ENCODE measurements at regions not wholly inside any gene's neighbourhood (a gene's known extent, or its start where the extent isn't known, plus 50 kb on each side); places are given as distances from the start of the nearest gene placed in this dataset.

- in situ Hi-C loops (cut with MboI; ENCODE audit: low sequenced_read_pairs): no loop called here
Observed at GRCh38 chr3:124395584-124396338, 334.5 kb upstream of the UMPS start.

- in situ Hi-C loops (cut with MboI; ENCODE audit: low sequenced_read_pairs): no loop called here
Observed at GRCh38 chr3:124396339-124396950, 333.8 kb upstream of the UMPS start.

GRCh38 chr3:124397088-124397487 lies 333.2 kb upstream of the UMPS start:
- in situ Hi-C loops (cut with MboI; ENCODE audit: low sequenced_read_pairs): no loop called here

DNA sequence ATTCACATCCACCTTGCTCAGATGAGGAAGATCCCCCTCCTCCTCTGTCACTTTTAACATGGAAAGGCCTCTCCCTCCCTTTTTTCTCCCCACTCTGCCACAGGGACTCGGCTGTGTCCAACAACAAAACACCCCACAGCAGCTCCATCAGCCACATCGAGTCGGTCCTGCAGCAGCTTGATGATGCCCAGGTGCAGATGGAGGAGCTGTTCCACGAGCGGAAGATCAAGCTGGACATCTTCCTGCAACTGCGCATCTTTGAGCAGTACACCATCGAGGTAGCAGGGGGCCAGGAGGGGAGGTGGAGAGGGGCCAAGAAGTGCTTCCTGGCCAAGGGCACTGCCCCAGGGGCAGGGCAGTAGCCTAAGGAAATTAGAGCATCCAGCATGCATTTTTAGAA lies 331.7 kb upstream of the UMPS start:
- in situ Hi-C loops (cut with MboI; ENCODE audit: low sequenced_read_pairs): no loop called here

GRCh38 chr3:124401843-124402242 lies 328.4 kb upstream of the UMPS start:
- in situ Hi-C loops (cut with MboI; ENCODE audit: low sequenced_read_pairs): no loop called here

DNA sequence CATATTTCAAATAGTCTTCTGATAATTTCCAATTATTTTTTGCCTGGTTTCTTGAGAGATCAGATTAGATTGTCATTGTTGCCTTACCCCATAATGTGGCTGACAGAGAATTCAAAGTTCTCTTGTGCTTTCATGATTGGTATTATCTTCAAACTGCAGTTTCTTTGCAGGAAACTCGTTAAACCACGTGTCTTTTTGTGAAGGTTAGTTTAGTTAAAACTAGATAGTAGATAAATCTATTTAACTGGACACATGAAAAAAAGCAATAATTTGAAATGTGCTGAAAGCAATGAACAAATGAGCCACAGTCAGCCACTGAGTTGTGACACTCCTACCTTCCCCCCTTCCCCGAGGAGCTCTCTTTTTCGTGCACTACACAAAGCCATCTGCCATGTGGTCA lies 327.5 kb upstream of the UMPS start:
- in situ Hi-C loops (cut with MboI; ENCODE audit: low sequenced_read_pairs): no loop called here

GRCh38 chr3:124404621-124405020 lies 325.6 kb upstream of the UMPS start:
- in situ Hi-C loops (cut with MboI; ENCODE audit: low sequenced_read_pairs): no loop called here

DNA sequence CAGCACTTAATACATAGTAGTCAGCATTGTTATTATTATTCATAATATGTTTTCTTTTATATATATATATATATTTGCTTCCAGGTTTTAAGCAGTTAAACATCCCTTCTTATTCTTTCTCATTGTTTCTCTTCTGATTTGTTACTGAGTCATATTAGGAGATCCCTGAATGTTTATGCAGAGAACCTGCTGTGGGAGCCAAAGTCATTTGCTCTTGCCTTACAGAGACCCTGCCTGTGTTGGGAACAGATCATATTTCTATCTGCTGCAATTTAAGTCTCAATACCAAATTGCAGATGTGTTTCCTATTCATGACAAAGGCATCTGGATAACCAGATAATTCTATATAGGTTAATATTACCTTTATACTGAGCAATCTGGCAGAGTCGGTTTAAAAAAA lies 323.0 kb upstream of the UMPS start:
- in situ Hi-C loops (cut with MboI; ENCODE audit: low sequenced_read_pairs): no loop called here

- in situ Hi-C loops (cut with MboI; ENCODE audit: low sequenced_read_pairs): no loop called here
Observed at GRCh38 chr3:124409650-124410275, 320.5 kb upstream of the UMPS start.

- in situ Hi-C loops (cut with MboI; ENCODE audit: low sequenced_read_pairs): no loop called here
Observed at GRCh38 chr3:124410471-124410870, 319.8 kb upstream of the UMPS start.

DNA sequence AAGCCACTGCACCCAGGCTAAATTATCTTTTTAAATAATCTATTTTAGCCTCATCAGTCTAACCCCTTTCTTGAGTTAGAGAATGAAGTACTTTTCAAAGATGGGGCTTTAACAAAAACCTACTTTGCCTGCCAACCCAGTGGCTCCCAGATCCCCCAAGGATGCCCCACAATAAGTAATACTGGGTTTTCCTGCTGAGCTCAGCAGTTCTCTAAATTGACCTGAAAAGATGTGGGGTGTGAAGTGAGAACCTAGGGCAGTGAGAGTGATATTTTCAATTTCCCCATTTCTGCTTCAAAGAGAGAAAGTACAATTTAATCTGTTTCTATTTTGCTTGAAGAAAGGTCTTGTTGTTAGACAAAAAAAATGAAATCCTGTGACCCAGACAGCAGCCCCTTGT lies 318.5 kb upstream of the UMPS start:
- in situ Hi-C loops (cut with MboI; ENCODE audit: low sequenced_read_pairs): no loop called here

DNA sequence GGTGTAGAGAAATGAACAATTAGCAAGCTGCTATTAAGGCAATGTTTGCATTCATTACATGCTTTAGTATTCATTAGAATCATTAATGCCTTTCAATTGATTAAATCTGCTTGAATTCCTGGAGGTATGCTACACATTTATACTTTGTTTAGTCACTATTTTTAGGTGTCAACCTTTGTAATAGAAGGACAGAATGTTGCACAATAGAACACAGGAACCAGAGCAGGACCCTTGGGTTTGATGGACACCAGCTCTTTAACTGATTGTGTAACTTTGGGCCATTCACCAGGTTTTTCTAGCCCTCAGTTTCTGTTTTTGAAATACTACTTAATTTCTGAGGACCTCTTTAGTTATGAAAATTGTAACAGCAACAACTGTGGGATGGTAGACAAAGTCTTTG lies 317.6 kb upstream of the UMPS start:
- in situ Hi-C loops (cut with MboI; ENCODE audit: low sequenced_read_pairs): no loop called here

- in situ Hi-C loops (cut with MboI; ENCODE audit: low sequenced_read_pairs): no loop called here
Observed at GRCh38 chr3:124413393-124413792, 316.9 kb upstream of the UMPS start.

GRCh38 chr3:124413989-124414598 lies 316.2 kb upstream of the UMPS start:
- in situ Hi-C loops (cut with MboI; ENCODE audit: low sequenced_read_pairs): no loop called here

DNA sequence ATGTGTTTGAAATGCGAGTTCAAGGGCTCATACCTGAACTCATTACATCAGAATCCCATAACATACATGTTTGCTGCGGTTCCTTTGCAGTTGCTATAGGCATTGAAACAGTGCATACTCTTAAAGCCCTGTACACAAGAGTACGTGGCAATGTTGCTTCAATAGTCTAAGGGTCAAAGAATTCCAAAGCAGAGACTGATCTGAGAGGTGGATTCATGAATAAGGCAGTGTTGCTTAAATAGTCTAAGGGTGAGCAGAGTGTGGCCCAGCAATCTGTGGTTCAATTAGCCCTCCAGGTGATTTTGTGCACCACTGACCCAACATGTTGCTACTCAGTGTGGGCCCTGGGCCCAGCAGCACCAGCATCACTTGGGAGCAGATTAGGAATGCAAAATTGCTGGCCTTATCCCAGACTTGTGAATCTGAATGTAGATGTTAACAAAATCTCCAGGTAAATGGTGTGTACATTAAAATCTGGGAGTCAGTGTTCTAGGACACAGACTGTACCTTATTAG lies 314.7 kb upstream of the UMPS start:
- in situ Hi-C loops (cut with MboI; ENCODE audit: low sequenced_read_pairs): no loop called here

GRCh38 chr3:124419303-124419702 lies 310.9 kb upstream of the UMPS start:
- in situ Hi-C loops (cut with MboI; ENCODE audit: low sequenced_read_pairs): no loop called here

- in situ Hi-C loops (cut with MboI; ENCODE audit: low sequenced_read_pairs): no loop called here
Observed at GRCh38 chr3:124420392-124420791, 309.9 kb upstream of the UMPS start.

DNA sequence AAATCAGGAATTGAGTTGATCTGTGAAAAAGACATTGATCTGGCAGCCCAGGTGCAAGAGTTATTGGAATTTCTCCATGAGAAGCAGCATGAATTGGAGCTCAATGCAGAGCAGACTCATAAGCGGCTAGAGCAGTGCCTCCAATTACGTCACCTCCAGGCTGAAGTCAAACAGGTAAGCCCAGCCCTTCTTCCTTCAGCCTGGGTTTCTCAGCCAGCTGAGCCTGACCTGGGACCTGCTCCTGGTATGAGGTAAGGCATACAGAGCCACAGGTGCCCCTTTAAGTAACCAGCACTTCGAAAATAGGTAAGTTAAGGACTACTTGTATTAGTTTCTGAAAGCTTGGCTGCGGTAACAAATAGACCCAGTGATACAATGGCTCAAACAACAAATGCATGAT lies 307.4 kb upstream of the UMPS start:
- in situ Hi-C loops (cut with MboI; ENCODE audit: low sequenced_read_pairs): no loop called here

DNA sequence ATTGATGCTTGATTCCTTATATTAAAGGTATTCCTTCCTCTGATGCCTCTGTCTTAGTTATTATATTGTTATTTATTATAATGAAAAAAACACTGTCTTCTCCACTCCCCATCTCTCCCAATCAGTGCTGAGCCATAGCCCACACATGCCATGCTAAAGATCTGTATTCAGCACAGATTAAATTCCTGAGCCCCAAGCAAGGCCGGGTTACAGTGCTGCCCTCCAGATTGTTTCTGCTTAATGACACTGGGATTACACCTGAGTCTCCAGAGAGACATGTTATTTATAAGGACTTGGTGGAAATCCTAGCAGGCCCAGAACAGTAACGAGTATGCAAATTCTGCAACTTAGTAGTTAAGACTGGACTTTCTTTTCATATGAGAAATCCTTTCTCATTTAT lies 305.9 kb upstream of the UMPS start:
- in situ Hi-C loops (cut with MboI; ENCODE audit: low sequenced_read_pairs): no loop called here

DNA sequence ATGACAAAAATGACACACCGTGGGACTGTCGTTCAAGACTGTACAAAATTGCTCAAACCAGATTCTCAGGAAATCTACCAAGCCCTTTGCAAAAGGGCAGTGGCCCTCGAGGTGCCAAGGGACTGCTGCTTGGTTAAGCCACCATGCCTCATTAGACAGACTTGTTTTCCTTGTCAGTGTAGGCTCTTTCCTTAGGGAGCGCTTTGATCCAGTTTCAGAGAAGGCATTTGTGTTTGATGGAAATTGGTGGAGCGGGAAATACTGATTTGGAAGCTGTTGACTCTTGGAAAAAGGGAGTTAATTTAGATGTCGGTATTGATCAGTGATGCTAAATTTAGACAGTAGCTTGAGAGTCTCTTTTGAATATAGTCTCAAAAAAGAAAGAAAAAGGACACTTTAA lies 304.3 kb upstream of the UMPS start:
- in situ Hi-C loops (cut with MboI; ENCODE audit: low sequenced_read_pairs): no loop called here

- in situ Hi-C loops (cut with MboI; ENCODE audit: low sequenced_read_pairs): no loop called here
Observed at GRCh38 chr3:124428372-124429128, 301.7 kb upstream of the UMPS start.
